Astrocyte of the cerebellum (primary cell): ENCODE measurements at regions not wholly inside any gene's neighbourhood (a gene's known extent, or its start where the extent isn't known, plus 50 kb on each side); places are given as distances from the start of the nearest gene placed in this dataset.

ENCODE experiments used
- DNase-seq: peaks from one replicate; pipeline ENCODE4 v3.0.0-alpha.2; 2011; ENCODE audit warnings: low read depth
- H3K4me3 ChIP-seq: 2 replicates; pipeline ENCODE4 v1.5.1; 2011; ENCODE audit warnings: mild to moderate bottlenecking, low read depth, low read length, moderate library complexity
- CTCF ChIP-seq: IDR thresholded peaks from 2 replicates; pipeline ENCODE4 v1.5.1; 2012; ENCODE audit warnings: low read length, low read depth, moderate library complexity, mild to moderate bottlenecking; ENCODE audit errors: missing control alignments
- in situ Hi-C: cut with HindIII; loops from 2 replicates; pipeline ENCODE4 v1.10.0; 2017; ENCODE audit warnings: low sequenced_read_pairs

GRCh38 chr18:4869155-4869554 lies 327.9 kb downstream of the AKAIN1 start:
- in situ Hi-C loops = no loop called here
- no peak overlapping the region for H3K4me3 ChIP-seq
- TF ChIP-seq CTCF = no peak
- DNase-seq = no peak

GRCh38 chr18:4858379-4859127 lies 338.5 kb downstream of the AKAIN1 start:
- no peak overlapping the region for H3K4me3 ChIP-seq
- no peak for DNase-seq
- in situ Hi-C loops = no loop called here
- no peak for TF ChIP-seq CTCF

DNA sequence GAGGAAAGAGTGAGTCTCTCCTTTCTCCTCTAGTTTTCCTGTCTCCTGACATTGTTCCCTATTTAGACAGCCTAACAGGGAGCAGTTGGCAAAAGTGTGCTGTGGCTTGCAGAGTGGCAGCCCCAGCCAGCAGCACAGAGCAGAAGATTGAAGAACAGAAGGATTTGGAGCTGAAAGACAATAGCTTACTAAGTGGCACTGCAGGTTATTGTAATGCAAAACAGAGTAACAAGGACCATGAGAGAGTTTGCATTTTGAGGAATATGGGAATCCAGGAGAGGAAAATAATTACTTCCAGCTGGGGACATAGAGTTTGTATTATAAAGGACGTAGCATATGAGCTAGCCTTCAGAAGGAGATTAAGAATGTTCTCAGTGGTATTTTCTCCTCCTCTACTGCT lies 342.4 kb downstream of the AKAIN1 start:
- no peak for DNase-seq
- H3K4me3 ChIP-seq = no peak overlapping the region
- no peak for TF ChIP-seq CTCF
- in situ Hi-C loops = no loop called here

DNA sequence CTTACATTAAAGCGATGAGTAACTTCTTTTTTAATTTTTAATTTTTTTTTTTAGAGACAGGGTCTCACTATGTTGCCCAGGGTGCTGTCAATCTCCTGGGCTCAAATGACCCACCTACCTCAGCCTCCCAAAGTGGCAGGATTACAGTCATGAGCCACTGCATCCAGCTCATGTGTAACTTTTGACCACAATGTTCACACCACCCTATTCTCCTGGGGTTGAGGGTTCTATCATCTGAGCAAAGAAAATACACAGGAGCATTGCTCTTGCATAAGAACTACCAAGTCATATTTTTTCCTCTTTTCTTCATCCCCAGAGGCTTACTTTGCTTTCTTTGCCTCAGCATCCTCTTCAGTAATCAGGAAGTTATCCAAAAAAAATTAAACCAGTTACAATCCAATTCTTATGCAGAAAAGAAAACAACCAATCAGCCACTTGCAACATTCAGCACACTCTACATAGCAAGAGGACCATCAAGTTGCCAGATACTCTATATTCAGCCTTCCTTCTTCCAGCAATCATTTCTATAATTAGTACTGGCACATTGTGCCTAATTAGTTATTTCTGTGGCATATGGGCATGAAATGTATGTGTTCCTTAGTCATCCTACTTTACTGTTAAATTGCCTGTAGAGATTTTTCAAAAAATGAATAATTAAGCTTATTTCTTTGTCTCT lies 345.6 kb downstream of the AKAIN1 start:
- no peak overlapping the region for H3K4me3 ChIP-seq
- no peak for TF ChIP-seq CTCF
- in situ Hi-C loops = no loop called here
- DNase-seq = no peak

GRCh38 chr18:4847056-4847455 lies 350.0 kb downstream of the AKAIN1 start:
- no peak for DNase-seq
- in situ Hi-C loops = no loop called here
- H3K4me3 ChIP-seq = no peak overlapping the region
- no peak for TF ChIP-seq CTCF

GRCh38 chr18:4844320-4844719 lies 352.7 kb downstream of the AKAIN1 start:
- DNase-seq = no peak
- no peak overlapping the region for H3K4me3 ChIP-seq
- in situ Hi-C loops = no loop called here
- no peak for TF ChIP-seq CTCF
